ENCODE measurements at regions not wholly inside any gene's neighbourhood (a gene's known extent, or its start where the extent isn't known, plus 50 kb on each side); places are given as distances from the start of the nearest gene placed in this dataset.

GRCh38 chr6:16909658-16910360 lies 148.5 kb upstream of the ATXN1 start:
- no peak for TF ChIP-seq CTCF (IDR thresholded peaks at IDR 0.05; ENCODE audit: insufficient read depth, missing control alignments)
- no peak for FAIRE-seq
- no peak for DNase-seq (ENCODE audit: insufficient read length, low spot score)

- no peak for TF ChIP-seq CTCF (IDR thresholded peaks at IDR 0.05; ENCODE audit: insufficient read depth, missing control alignments)
- DNase-seq (ENCODE audit: insufficient read length, low spot score) (no peak), FAIRE-seq (no peak)
These were observed 146.7 kb upstream of the ATXN1 start for GRCh38 chr6:16907991-16908390.

- FAIRE-seq (no peak), DNase-seq (ENCODE audit: insufficient read length, low spot score) (no peak)
- no peak for TF ChIP-seq CTCF (IDR thresholded peaks at IDR 0.05; ENCODE audit: insufficient read depth, missing control alignments)
These were observed 143.7 kb upstream of the ATXN1 start for GRCh38 chr6:16904957-16905356.

- DNase-seq (ENCODE audit: insufficient read length, low spot score) (no peak), FAIRE-seq (no peak)
- no peak for TF ChIP-seq CTCF (IDR thresholded peaks at IDR 0.05; ENCODE audit: insufficient read depth, missing control alignments)
These were observed 142.2 kb upstream of the ATXN1 start for GRCh38 chr6:16903470-16903869.

GRCh38 chr6:16902502-16902901 lies 141.2 kb upstream of the ATXN1 start:
- DNase-seq (ENCODE audit: insufficient read length, low spot score) (no peak), FAIRE-seq (no peak)

GRCh38 chr6:16901782-16902181 lies 140.5 kb upstream of the ATXN1 start:
- DNase-seq (ENCODE audit: insufficient read length, low spot score) (no peak), FAIRE-seq (no peak)
- no peak for TF ChIP-seq CTCF (IDR thresholded peaks at IDR 0.05; ENCODE audit: insufficient read depth, missing control alignments)

More at GRCh38 chr6:16902502-16902901, 141.2 kb upstream of the ATXN1 start:
- no peak for TF ChIP-seq CTCF (IDR thresholded peaks at IDR 0.05; ENCODE audit: insufficient read depth, missing control alignments)

- FAIRE-seq, result no peak
- DNase-seq (ENCODE audit: insufficient read length, low spot score), result no peak
- TF ChIP-seq CTCF (IDR thresholded peaks at IDR 0.05; ENCODE audit: insufficient read depth, missing control alignments), result no peak
These were observed 140.0 kb upstream of the ATXN1 start for GRCh38 chr6:16901306-16901705.

Data from D721Med (cell line).